HepG2 (cell line): ENCODE measurements at regions not wholly inside any gene's neighbourhood (a gene's known extent, or its start where the extent isn't known, plus 50 kb on each side); places are given as distances from the start of the nearest gene placed in this dataset.

Experiments
- ATAC-seq: fragments of 200-7000 bp; cut with Tn5 transposase; 3 replicates; pipeline ENCODE4 v1.9.1; 2020; ENCODE audit warnings: mild to moderate bottlenecking, moderate library complexity
- BruUV-seq: library from RNA; stranded (reverse); fragments of 400-500 nt; replicated peaks from 2 replicates; lab custom pipeline; 2021; lab: Mats Ljungman, UMichigan
- CTCF ChIA-PET: fragments of 300-600 bp; formaldehyde crosslinking; extraction: SDS; loops from one replicate; lab custom pipeline; 2021; ENCODE audit warnings: low total read pairs, inconsistent platforms, low intra/inter-chr PET ratio; lab: Yijun Ruan, JAX
- POLR2A ChIA-PET: fragments of 350-600 bp; sonication (Branson Sonifier 250); formaldehyde crosslinking; loops from one replicate; lab custom pipeline; 2020; ENCODE audit warnings: antibody characterized with exemption, inconsistent platforms; lab: Yijun Ruan, JAX
- DNase-seq: peaks from one replicate; pipeline ENCODE4 v3.0.0-alpha.2; 2015; ENCODE audit warnings: low spot score
- FAIRE-seq: peaks from 3 replicates; lab custom pipeline; 2011; peaks lifted over from hg19 to GRCh38; lab: Jason Lieb, UNC
- H2AFZ ChIP-seq: one replicate; pipeline ENCODE4 v1.6.1; 2011; ENCODE audit warnings: low read length, inconsistent platforms
- H3K27ac ChIP-seq: fragments of 300-600 bp; 3 replicates; pipeline ENCODE4 v1.8.0; 2011; ENCODE audit warnings: mixed run types, mild to moderate bottlenecking, mixed read lengths, low read length, inconsistent platforms; ENCODE audit not compliant: insufficient read depth; ENCODE audit errors: extremely low read length
- H3K27me3 ChIP-seq, 2 experiments: fragments of 200-600 bp in 1 of 2; 2 replicates in 1 of 2; 3 replicates in 1 of 2; pipeline versions ENCODE4 v1.6.0 to v1.8.0; 2011; ENCODE audit warnings: low read length in 2 of 2, mild to moderate bottlenecking in 2 of 2, moderate library complexity in 2 of 2, inconsistent platforms in 1 of 2; ENCODE audit not compliant: insufficient read depth in 2 of 2, control insufficient read depth in 1 of 2
- H3K36me3 ChIP-seq, 2 experiments: fragments of 200-600 bp in 1 of 2; replicated peaks in 1 of 2; 2 replicates in 1 of 2; 3 replicates in 1 of 2; pipeline versions ENCODE4 v1.5.1 to v1.8.0; 2011; ENCODE audit warnings: low read length in 2 of 2, inconsistent platforms in 1 of 2; ENCODE audit not compliant: insufficient read depth in 2 of 2, control insufficient read depth in 1 of 2
- H3K4me1 ChIP-seq: 2 replicates; pipeline ENCODE4 v1.5.1; 2012; ENCODE audit warnings: low read length, inconsistent platforms; ENCODE audit not compliant: insufficient read depth
- H3K4me2 ChIP-seq: 2 replicates; pipeline ENCODE4 v1.6.0; 2011; ENCODE audit warnings: low read depth, low read length, inconsistent platforms
- H3K4me3 ChIP-seq, 3 experiments: fragments of 200-600 bp in 1 of 3; sonication (generic), shearing (Covaris generic) in 1 of 3; replicated peaks in 1 of 3; 2 replicates each; pipeline ENCODE4 v1.5.1; 2011 to 2016; ENCODE audit warnings: low read length in 3 of 3, inconsistent platforms in 2 of 3, low read depth in 2 of 3, mild to moderate bottlenecking in 2 of 3, control low read depth in 1 of 3, mixed read lengths in 1 of 3; ENCODE audit not compliant: insufficient read depth in 1 of 3
- H3K79me2 ChIP-seq: one replicate; pipeline ENCODE4 v1.6.1; 2011; ENCODE audit warnings: low read length, inconsistent platforms; ENCODE audit not compliant: insufficient read depth
- H3K9ac ChIP-seq: 2 replicates; pipeline ENCODE4 v1.6.0; 2011; ENCODE audit warnings: mild to moderate bottlenecking, low read depth, low read length, inconsistent platforms; ENCODE audit not compliant: insufficient read depth
- H3K9me3 ChIP-seq: 2 replicates; pipeline ENCODE4 v1.5.1; 2012; ENCODE audit warnings: mild to moderate bottlenecking, low read length
- H4K20me1 ChIP-seq: 2 replicates; pipeline ENCODE4 v1.6.0; 2011; ENCODE audit warnings: inconsistent platforms, mild to moderate bottlenecking, low read length, moderate library complexity; ENCODE audit not compliant: insufficient read depth
- AFF4 ChIP-seq: sonication (generic); formaldehyde crosslinking; IDR thresholded peaks from 2 replicates; pipeline ENCODE4 v1.4.0; 2020; ENCODE audit warnings: missing genetic modification reagents
- ATF7 ChIP-seq, 2 experiments: fragments of 450-650 bp in 1 of 2; sonication (generic) in 1 of 2; formaldehyde crosslinking in 1 of 2; IDR thresholded peaks; 2 replicates each; pipeline versions ENCODE4 v1.4.0 to v1.6.1; 2016 to 2020; ENCODE audit warnings: antibody characterized with exemption in 1 of 2, mild to moderate bottlenecking in 1 of 2, missing genetic modification reagents in 1 of 2
- BRCA1 ChIP-seq: sonication (generic); formaldehyde crosslinking; IDR thresholded peaks from 2 replicates; pipeline ENCODE4 v1.4.0; 2020; ENCODE audit warnings: missing genetic modification reagents
- ESRRA ChIP-seq: sonication (generic); formaldehyde crosslinking; IDR thresholded peaks from 2 replicates; pipeline ENCODE4 v1.5.1; 2020; ENCODE audit warnings: mild to moderate bottlenecking, low read depth, missing genetic modification reagents
- HNRNPUL1 ChIP-seq: fragments of 200-400 bp; formaldehyde crosslinking; IDR thresholded peaks from 2 replicates; pipeline ENCODE4 v1.6.1; 2017; ENCODE audit warnings: low read depth, mild to moderate bottlenecking, low read length, moderate library complexity
- KLF13 ChIP-seq: sonication (generic); formaldehyde crosslinking; IDR thresholded peaks from 2 replicates; pipeline ENCODE4 v1.4.0; 2020; ENCODE audit warnings: mild to moderate bottlenecking, missing genetic modification reagents
- MAF1 ChIP-seq: sonication (generic); formaldehyde crosslinking; IDR thresholded peaks from 2 replicates; pipeline ENCODE4 v1.5.0; 2020; ENCODE audit warnings: missing genetic modification reagents, borderline replicate concordance
- MEF2D ChIP-seq: sonication (generic); formaldehyde crosslinking; IDR thresholded peaks from 2 replicates; pipeline ENCODE4 v1.5.1; 2020; ENCODE audit warnings: mild to moderate bottlenecking, missing genetic modification reagents
- NFE2L2 ChIP-seq: fragments of 150-350 bp; IDR thresholded peaks from 2 replicates; pipeline ENCODE4 v1.6.1; 2014; ENCODE audit warnings: low read length
- RAD21 ChIP-seq: fragments of 450-650 bp; formaldehyde crosslinking; IDR thresholded peaks from 2 replicates; pipeline ENCODE4 v1.5.0; 2020; ENCODE audit warnings: mild to moderate bottlenecking
- REL ChIP-seq: sonication (generic); formaldehyde crosslinking; conservative IDR thresholded peaks from 2 replicates; pipeline ENCODE4 v1.8.0; 2022; ENCODE audit warnings: mild to moderate bottlenecking, missing genetic modification reagents, moderate library complexity
- SP140L ChIP-seq: sonication (generic); formaldehyde crosslinking; IDR thresholded peaks from 2 replicates; pipeline ENCODE4 v1.4.0; 2020; ENCODE audit warnings: missing genetic modification reagents, borderline replicate concordance
- TEAD3 ChIP-seq: optimal IDR thresholded peaks from 2 replicates; pipeline ENCODE3; 2016; ENCODE audit warnings: borderline replicate concordance
- THAP7 ChIP-seq: sonication (generic); formaldehyde crosslinking; IDR thresholded peaks from 2 replicates; pipeline ENCODE4 v1.8.1; 2023; ENCODE audit warnings: mild to moderate bottlenecking, missing genetic modification reagents
- ZBTB42 ChIP-seq: sonication (generic); formaldehyde crosslinking; IDR thresholded peaks from 2 replicates; pipeline ENCODE4 v1.5.0; 2020; ENCODE audit warnings: mild to moderate bottlenecking, missing genetic modification reagents
- ZNF10 ChIP-seq: sonication (generic); formaldehyde crosslinking; IDR thresholded peaks from 2 replicates; pipeline ENCODE4 v1.4.0; 2020; ENCODE audit warnings: mild to moderate bottlenecking, low read depth, missing genetic modification reagents, borderline replicate concordance
- ZNF3 ChIP-seq: IDR thresholded peaks from 2 replicates; pipeline ENCODE4 v1.7.0; 2017; ENCODE audit warnings: inconsistent platforms
- ZNF329 ChIP-seq: sonication (generic); formaldehyde crosslinking; IDR thresholded peaks from 2 replicates; pipeline ENCODE4 v1.9.0; 2021; ENCODE audit warnings: low read depth, mild to moderate bottlenecking, missing genetic modification reagents
- ZNF460 ChIP-seq: sonication (generic); formaldehyde crosslinking; IDR thresholded peaks from 2 replicates; pipeline ENCODE4 v1.5.1; 2020; ENCODE audit warnings: missing genetic modification reagents, mild to moderate bottlenecking, borderline replicate concordance
- ZNF644 ChIP-seq: IDR thresholded peaks from 2 replicates; pipeline ENCODE4 v1.6.1; 2016; ENCODE audit warnings: low read depth
- WGBS: methylation state at CpG from one replicate; pipeline ENCODE4 v1.1.6; 2017; ENCODE audit warnings: low lambda C conversion rate; 5-methylcytosine and 5-hydroxymethylcytosine counted together
- in situ Hi-C: cut with HindIII; loops from 2 replicates; pipeline ENCODE4 v1.10.0; 2017; ENCODE audit warnings: low pct_unique_long_range_greater_than_20kb; ENCODE audit not compliant: extremely low pct_ligation_motif_present
- intact Hi-C: fragments of 100-400 bp; cut with micrococcal nuclease; formaldehyde crosslinking; loops from one replicate; pipeline ENCODE4 v1.10.0; 2022; ENCODE audit not compliant: unreplicated experiment

GRCh38 chr3:154979331-154979730 lies 100.8 kb upstream of the MME start:
- ChIA-PET POLR2A (no interaction called here), CTCF (no interaction called here)
- no TSS peak for BruUV-seq
- no peak overlapping the region for H3K4me3 ChIP-seq
- H3K9ac ChIP-seq = no peak overlapping the region
- H3K27ac ChIP-seq = no peak overlapping the region
- WGBS = 17% methylated on average over 5 of the region's 5 CpGs
- intact Hi-C loops (no loop called here), in situ Hi-C loops (no loop called here)
- H4K20me1 ChIP-seq = no peaks in the 10 kb centered on the region
- no peaks in the 10 kb centered on the region for H3K36me3 ChIP-seq
- TF ChIP-seq NFE2L2 (no peak), TEAD3 (CRISPR knock-in tag) (no peak), ZNF3 (CRISPR knock-in tag) (no peak), THAP7 (CRISPR knock-in tag) (no peak), KLF13 (CRISPR knock-in tag) (no peak), ATF7 (IDR thresholded peaks at IDR 0.05) (no peak), ATF7 (CRISPR knock-in tag; IDR thresholded peaks at IDR 0.05) (no peak), AFF4 (CRISPR knock-in tag) (no peak), REL (CRISPR knock-in tag) (no peak), ZBTB42 (CRISPR knock-in tag) (no peak), ZNF460 (CRISPR knock-in tag) (no peak), ZNF329 (CRISPR knock-in tag) (no peak), MEF2D (no peak), MAF1 (CRISPR knock-in tag) (no peak), RAD21 (no peak), SP140L (CRISPR knock-in tag) (no peak), HNRNPUL1 (no peak), ESRRA (CRISPR knock-in tag) (no peak), ZNF10 (CRISPR knock-in tag) (no peak), ZNF644 (no peak), BRCA1 (CRISPR knock-in tag) (no peak)
- no peak overlapping the region for H3K4me2 ChIP-seq
- no peaks in the 10 kb centered on the region for H3K79me2 ChIP-seq
- H3K4me1 ChIP-seq = no peaks in the 10 kb centered on the region
- DNase-seq (no peak), ATAC-seq (no peak), FAIRE-seq (no peak)
- 0 out of 2 replicates have a peak, but pooled peaks cover 4% of the 10 kb centered on the region for H3K9me3 ChIP-seq
- no peaks in the 10 kb centered on the region for H3K27me3 ChIP-seq
- no peak overlapping the region for H2AFZ ChIP-seq
